ENCODE measurements at regions not wholly inside any gene's neighbourhood (a gene's known extent, or its start where the extent isn't known, plus 50 kb on each side); places are given as distances from the start of the nearest gene placed in this dataset.

GRCh38 chr4:26033389-26033788 is 119.4 kb downstream of the SMIM20 start:
- Histone ChIP-seq H4K91ac (ENCODE audit: low read depth, low read length) (no peak overlapping the region), H3K79me1 (ENCODE audit: low read length) (no peaks in the 10 kb centered on the region), H4K12ac (ENCODE audit: low read depth, low read length) (no peak overlapping the region), H3K14ac (ENCODE audit: low read length) (no peak overlapping the region), H3K36me3 (ENCODE audit: control insufficient read depth in 1 of 2, insufficient read depth in 2 of 2, low read length in 2 of 2) (no peaks in the 10 kb centered on the region), H3K4me1 (ENCODE audit: control insufficient read depth in 1 of 2, insufficient read depth in 2 of 2, low read length in 2 of 2) (peaks cover 0 to 10% of the 10 kb centered on the region in 2 experiments), H4K8ac (ENCODE audit: low read depth, low read length) (no peak overlapping the region), H2AFZ (ENCODE audit: insufficient read depth, low read length, poor library complexity) (no peak overlapping the region), H3K9me3 (ENCODE audit: insufficient read depth, low read depth, low read length) (peaks cover 3% of the 10 kb centered on the region), H3K18ac (ENCODE audit: low read length) (no peak overlapping the region), H3K79me2 (ENCODE audit: control insufficient read depth, insufficient read depth, low read length, poor library complexity) (no peaks in the 10 kb centered on the region), H3K23ac (ENCODE audit: low read length) (no peak overlapping the region), H3K27me3 (ENCODE audit: insufficient read depth, low read length) (no peaks in the 10 kb centered on the region), H3K27ac (ENCODE audit: low read depth, low read length) (no peak overlapping the region), H3K4me3 (ENCODE audit: low read depth, low read length) (no peak overlapping the region), H2BK12ac (ENCODE audit: low read length) (no peak overlapping the region), H3K9ac (ENCODE audit: low read length) (no peak overlapping the region), H3K4me2 (ENCODE audit: low read length) (no peak overlapping the region), H2BK5ac (ENCODE audit: low read depth, low read length, poor library complexity) (no peak overlapping the region), H2BK120ac (ENCODE audit: insufficient read depth, low read length, poor library complexity) (no peak overlapping the region), H2AK5ac (ENCODE audit: low read length) (no peak overlapping the region), H3K4ac (ENCODE audit: low read depth, low read length) (no peak overlapping the region)
- no peak for DNase-seq
- WGBS (ENCODE audit: extremely low coverage, insufficient coverage, insufficient read length): no CpG with 5 or more reads among the region's 1 CpG

GRCh38 chr4:26034849-26035248 is 120.8 kb downstream of the SMIM20 start:
- Histone ChIP-seq H3K4me2 (ENCODE audit: low read length) (no peak overlapping the region), H2AK5ac (ENCODE audit: low read length) (no peak overlapping the region)
- WGBS (ENCODE audit: extremely low coverage, insufficient coverage, insufficient read length): no CpG with 5 or more reads among the region's 2 CpGs

DNA sequence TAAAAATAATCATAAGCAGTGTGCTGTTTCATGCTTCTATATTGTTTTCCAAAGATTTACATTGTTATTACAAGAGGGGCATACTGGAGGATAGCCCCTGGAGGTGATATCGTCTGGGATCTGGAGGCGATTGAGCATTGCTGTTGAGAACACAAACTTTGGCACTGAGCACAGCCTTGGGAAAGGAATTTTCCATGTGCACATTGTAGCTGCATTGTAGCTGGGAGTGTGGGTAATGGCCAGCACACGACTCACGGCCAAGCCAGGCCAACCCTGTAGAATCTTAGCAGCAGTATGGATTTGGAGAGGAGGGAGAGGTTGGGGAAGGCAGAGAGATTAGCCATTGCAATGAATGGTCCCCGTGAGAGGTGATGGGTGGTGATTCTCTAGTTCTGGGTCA is 121.9 kb downstream of the SMIM20 start:
- Histone ChIP-seq H4K91ac (ENCODE audit: low read depth, low read length) (no peak overlapping the region), H3K4me1 (ENCODE audit: control insufficient read depth in 1 of 2, insufficient read depth in 2 of 2, low read length in 2 of 2) (no peaks in the 10 kb centered on the region), H3K4ac (ENCODE audit: low read depth, low read length) (no peak overlapping the region), H4K8ac (ENCODE audit: low read depth, low read length) (no peak overlapping the region), H3K23ac (ENCODE audit: low read length) (peak overlapping the region; percentile 3), H3K4me3 (ENCODE audit: low read depth, low read length) (no peak overlapping the region), H2BK120ac (ENCODE audit: insufficient read depth, low read length, poor library complexity) (no peak overlapping the region), H2AK5ac (ENCODE audit: low read length) (no peak overlapping the region), H3K18ac (ENCODE audit: low read length) (no peak overlapping the region), H3K9ac (ENCODE audit: low read length) (peak overlapping the region; percentile 35), H2BK12ac (ENCODE audit: low read length) (no peak overlapping the region), H3K27me3 (ENCODE audit: insufficient read depth, low read length) (no peaks in the 10 kb centered on the region), H3K4me2 (ENCODE audit: low read length) (no peak overlapping the region), H3K79me1 (ENCODE audit: low read length) (no peaks in the 10 kb centered on the region), H3K9me3 (ENCODE audit: insufficient read depth, low read depth, low read length) (peaks cover 3% of the 10 kb centered on the region), H3K36me3 (ENCODE audit: control insufficient read depth in 1 of 2, insufficient read depth in 2 of 2, low read length in 2 of 2) (no peaks in the 10 kb centered on the region), H3K79me2 (ENCODE audit: control insufficient read depth, insufficient read depth, low read length, poor library complexity) (no peaks in the 10 kb centered on the region), H4K12ac (ENCODE audit: low read depth, low read length) (no peak overlapping the region), H3K14ac (ENCODE audit: low read length) (no peak overlapping the region), H2AFZ (ENCODE audit: insufficient read depth, low read length, poor library complexity) (no peak overlapping the region), H2BK5ac (ENCODE audit: low read depth, low read length, poor library complexity) (no peak overlapping the region), H3K27ac (ENCODE audit: low read depth, low read length) (no peak overlapping the region)
- DNase-seq: no peak
- no CpG with 5 or more reads among the region's 5 CpGs for WGBS (ENCODE audit: extremely low coverage, insufficient coverage, insufficient read length)

More at GRCh38 chr4:26034849-26035248, 120.8 kb downstream of the SMIM20 start:
- no peak overlapping the region for H2BK120ac ChIP-seq (ENCODE audit: insufficient read depth, low read length, poor library complexity)
- H2AFZ ChIP-seq (ENCODE audit: insufficient read depth, low read length, poor library complexity): no peak overlapping the region
- no peak overlapping the region for H4K8ac ChIP-seq (ENCODE audit: low read depth, low read length)
- H3K9ac ChIP-seq (ENCODE audit: low read length): no peak overlapping the region
- H4K91ac ChIP-seq (ENCODE audit: low read depth, low read length): no peak overlapping the region
- H3K36me3 ChIP-seq (ENCODE audit: control insufficient read depth in 1 of 2, insufficient read depth in 2 of 2, low read length in 2 of 2): no peaks in the 10 kb centered on the region
- no peak overlapping the region for H2BK12ac ChIP-seq (ENCODE audit: low read length)
- H3K27me3 ChIP-seq (ENCODE audit: insufficient read depth, low read length): no peaks in the 10 kb centered on the region
- H3K4ac ChIP-seq (ENCODE audit: low read depth, low read length): no peak overlapping the region
- no peak overlapping the region for H3K23ac ChIP-seq (ENCODE audit: low read length)
- no peaks in the 10 kb centered on the region for H3K79me1 ChIP-seq (ENCODE audit: low read length)
- no peak overlapping the region for H4K12ac ChIP-seq (ENCODE audit: low read depth, low read length)
- no peak overlapping the region for H3K18ac ChIP-seq (ENCODE audit: low read length)
- no peak overlapping the region for H3K14ac ChIP-seq (ENCODE audit: low read length)
- no peak overlapping the region for H3K27ac ChIP-seq (ENCODE audit: low read depth, low read length)
- no peak overlapping the region for H3K4me3 ChIP-seq (ENCODE audit: low read depth, low read length)
- no peak for DNase-seq
- no peak overlapping the region for H2BK5ac ChIP-seq (ENCODE audit: low read depth, low read length, poor library complexity)
- H3K9me3 ChIP-seq (ENCODE audit: insufficient read depth, low read depth, low read length): peaks cover 3% of the 10 kb centered on the region
- H3K4me1 ChIP-seq (ENCODE audit: control insufficient read depth in 1 of 2, insufficient read depth in 2 of 2, low read length in 2 of 2): peaks cover 0 to 4% of the 10 kb centered on the region in 2 experiments
- H3K79me2 ChIP-seq (ENCODE audit: control insufficient read depth, insufficient read depth, low read length, poor library complexity): no peaks in the 10 kb centered on the region

DNA sequence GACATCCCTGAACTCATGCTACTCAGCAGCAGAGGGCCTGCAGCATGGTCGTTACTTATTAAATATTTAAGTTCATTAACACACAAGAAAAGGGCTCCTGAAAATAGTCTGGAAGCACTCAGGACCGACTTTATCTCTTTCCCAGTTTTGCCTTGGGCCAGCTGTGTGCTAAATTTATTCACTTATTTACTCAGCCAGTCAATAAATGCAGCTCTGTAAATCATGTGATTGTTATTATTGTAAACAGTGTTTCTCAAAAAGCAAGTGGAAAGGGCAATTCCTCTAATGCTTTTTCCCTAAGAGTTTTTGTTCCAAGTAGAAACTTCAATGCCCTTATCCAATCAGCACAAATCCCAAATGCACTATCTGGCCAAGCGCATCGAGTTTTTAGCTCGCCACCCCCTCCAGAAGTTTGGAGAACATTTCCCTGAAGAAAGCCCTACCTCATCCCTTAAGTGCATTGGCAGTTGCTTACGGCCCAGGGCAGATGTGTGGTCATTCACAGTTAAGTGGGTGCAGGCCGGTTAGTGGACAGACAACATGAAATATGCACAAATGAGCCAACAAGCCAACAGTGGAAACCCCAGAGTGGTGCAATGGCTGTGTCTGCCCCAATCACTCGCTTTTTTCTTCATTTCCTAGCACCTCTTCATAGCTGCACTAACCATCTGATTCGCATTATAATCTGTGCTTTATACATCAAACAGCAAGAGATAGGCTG is 125.8 kb downstream of the SMIM20 start:
- H2BK5ac ChIP-seq (ENCODE audit: low read depth, low read length, poor library complexity): no peak overlapping the region
- no peak overlapping the region for H3K14ac ChIP-seq (ENCODE audit: low read length)
- H4K8ac ChIP-seq (ENCODE audit: low read depth, low read length): no peak overlapping the region
- DNase-seq: peak in 1 of 2 donors; percentile 4
- no CpG with 5 or more reads among the region's 9 CpGs for WGBS (ENCODE audit: extremely low coverage, insufficient coverage, insufficient read length)
- no peak overlapping the region for H2BK120ac ChIP-seq (ENCODE audit: insufficient read depth, low read length, poor library complexity)
- H4K12ac ChIP-seq (ENCODE audit: low read depth, low read length): no peak overlapping the region
- no peak overlapping the region for H2AK5ac ChIP-seq (ENCODE audit: low read length)
- no peak overlapping the region for H2AFZ ChIP-seq (ENCODE audit: insufficient read depth, low read length, poor library complexity)
- H3K9me3 ChIP-seq (ENCODE audit: insufficient read depth, low read depth, low read length): peaks cover 3% of the 10 kb centered on the region
- no peak overlapping the region for H3K23ac ChIP-seq (ENCODE audit: low read length)
- H3K4me3 ChIP-seq (ENCODE audit: low read depth, low read length): no peak overlapping the region
- H3K27me3 ChIP-seq (ENCODE audit: insufficient read depth, low read length): no peaks in the 10 kb centered on the region
- H3K9ac ChIP-seq (ENCODE audit: low read length): no peak overlapping the region
- no peak overlapping the region for H3K4me2 ChIP-seq (ENCODE audit: low read length)
- H4K91ac ChIP-seq (ENCODE audit: low read depth, low read length): no peak overlapping the region
- no peak overlapping the region for H3K4ac ChIP-seq (ENCODE audit: low read depth, low read length)
- no peak overlapping the region for H3K18ac ChIP-seq (ENCODE audit: low read length)
- H3K79me1 ChIP-seq (ENCODE audit: low read length): no peaks in the 10 kb centered on the region
- H3K27ac ChIP-seq (ENCODE audit: low read depth, low read length): no peak overlapping the region
- no peaks in the 10 kb centered on the region for H3K36me3 ChIP-seq (ENCODE audit: control insufficient read depth in 1 of 2, insufficient read depth in 2 of 2, low read length in 2 of 2)
- no peaks in the 10 kb centered on the region for H3K79me2 ChIP-seq (ENCODE audit: control insufficient read depth, insufficient read depth, low read length, poor library complexity)
- no peaks in the 10 kb centered on the region for H3K4me1 ChIP-seq (ENCODE audit: control insufficient read depth in 1 of 2, insufficient read depth in 2 of 2, low read length in 2 of 2)
- no peak overlapping the region for H2BK12ac ChIP-seq (ENCODE audit: low read length)
